H9 (cell line): ENCODE measurements at regions not wholly inside any gene's neighbourhood (a gene's known extent, or its start where the extent isn't known, plus 50 kb on each side); places are given as distances from the start of the nearest gene placed in this dataset.

Experiments
- DNase-seq: peaks from one replicate; pipeline ENCODE4 v3.0.0-alpha.2; 2017
- H2AFZ ChIP-seq: one replicate; pipeline ENCODE4 v1.6.1; 2013; ENCODE audit warnings: mild to moderate bottlenecking, low read length, control low read depth, moderate library complexity
- H2AK5ac ChIP-seq: 2 replicates; pipeline ENCODE4 v1.6.1; 2013; ENCODE audit warnings: low read length, control low read depth, mixed read lengths; ENCODE audit not compliant: insufficient read length
- H2BK120ac ChIP-seq: one replicate; pipeline ENCODE4 v1.6.1; 2013; ENCODE audit warnings: low read depth, mild to moderate bottlenecking, low read length, control low read depth, inconsistent platforms; ENCODE audit not compliant: poor library complexity, severe bottlenecking
- H2BK12ac ChIP-seq: 2 replicates; pipeline ENCODE4 v1.6.1; 2013; ENCODE audit warnings: low read length, control low read depth, mixed read lengths, low read depth; ENCODE audit not compliant: insufficient read length
- H2BK15ac ChIP-seq: 2 replicates; pipeline ENCODE4 v1.6.1; 2013; ENCODE audit warnings: low read depth, low read length, control low read depth
- H2BK20ac ChIP-seq: one replicate; pipeline ENCODE4 v1.6.1; 2013; ENCODE audit warnings: low read depth, mild to moderate bottlenecking, low read length, control low read depth, inconsistent platforms; ENCODE audit not compliant: poor library complexity, severe bottlenecking
- H2BK5ac ChIP-seq: 2 replicates; pipeline ENCODE4 v1.6.1; 2013; ENCODE audit warnings: low read length, control low read depth, mixed read lengths; ENCODE audit not compliant: insufficient read length
- H3K14ac ChIP-seq: 2 replicates; pipeline ENCODE4 v1.6.1; 2013; ENCODE audit warnings: low read length, control low read depth; ENCODE audit not compliant: insufficient read depth
- H3K18ac ChIP-seq: 2 replicates; pipeline ENCODE4 v1.6.1; 2013; ENCODE audit warnings: low read depth, mild to moderate bottlenecking, mixed read lengths, low read length, control low read depth; ENCODE audit not compliant: insufficient read length
- H3K23ac ChIP-seq: 2 replicates; pipeline ENCODE4 v1.6.1; 2013; ENCODE audit warnings: low read length, control low read depth, mixed read lengths, low read depth; ENCODE audit not compliant: insufficient read length
- H3K23me2 ChIP-seq: 2 replicates; pipeline ENCODE4 v1.6.1; 2013; ENCODE audit warnings: low read depth, mild to moderate bottlenecking, mixed read lengths, low read length, control low read depth; ENCODE audit not compliant: insufficient read length, poor library complexity, severe bottlenecking
- H3K27ac ChIP-seq: 2 replicates; pipeline ENCODE4 v1.5.1; 2013; ENCODE audit warnings: low read length, control low read depth, mixed read lengths, low read depth; ENCODE audit not compliant: insufficient read length
- H3K27me3 ChIP-seq: 2 replicates; pipeline ENCODE4 v1.6.1; 2013; ENCODE audit warnings: low read length, control low read depth, inconsistent platforms; ENCODE audit not compliant: insufficient read depth
- H3K4ac ChIP-seq: 2 replicates; pipeline ENCODE4 v1.6.1; 2013; ENCODE audit warnings: low read depth, mild to moderate bottlenecking, control low read depth, inconsistent platforms, low read length, moderate library complexity
- H3K4me1 ChIP-seq: 2 replicates; pipeline ENCODE4 v1.6.1; 2013; ENCODE audit warnings: low read length, control low read depth, inconsistent platforms; ENCODE audit not compliant: insufficient read depth
- H3K4me2 ChIP-seq: 2 replicates; pipeline ENCODE4 v1.6.1; 2013; ENCODE audit warnings: low read length, control low read depth, mixed read lengths; ENCODE audit not compliant: insufficient read length, insufficient read depth
- H3K56ac ChIP-seq: 2 replicates; pipeline ENCODE4 v1.6.1; 2013; ENCODE audit warnings: low read depth, mild to moderate bottlenecking, mixed read lengths, low read length, control low read depth; ENCODE audit not compliant: insufficient read length
- H3K79me1 ChIP-seq: 2 replicates; pipeline ENCODE4 v1.6.1; 2013; ENCODE audit warnings: low read depth, mild to moderate bottlenecking, moderate library complexity, low read length, control low read depth, inconsistent platforms; ENCODE audit not compliant: insufficient read depth, poor library complexity, severe bottlenecking
- H3K79me2 ChIP-seq: 2 replicates; pipeline ENCODE4 v1.6.1; 2013; ENCODE audit warnings: low read length, control low read depth, inconsistent platforms; ENCODE audit not compliant: insufficient read depth
- H3K9ac ChIP-seq: 2 replicates; pipeline ENCODE4 v1.6.1; 2013; ENCODE audit warnings: low read length, control low read depth, mixed read lengths; ENCODE audit not compliant: insufficient read length; ENCODE audit errors: extremely low read depth
- H3K9me3 ChIP-seq: one replicate; pipeline ENCODE4 v1.6.1; 2013; ENCODE audit warnings: low read depth, low read length, inconsistent platforms; ENCODE audit not compliant: control insufficient read depth
- H3T11ph ChIP-seq: one replicate; pipeline ENCODE4 v1.6.1; 2013; ENCODE audit warnings: mild to moderate bottlenecking, low read length, control low read depth, inconsistent platforms
- H4K20me1 ChIP-seq: one replicate; pipeline ENCODE4 v1.6.1; 2013; ENCODE audit not compliant: control insufficient read depth, insufficient read length, insufficient read depth
- H4K5ac ChIP-seq: 2 replicates; pipeline ENCODE4 v1.6.1; 2013; ENCODE audit warnings: low read depth, mild to moderate bottlenecking, mixed read lengths, low read length, control low read depth; ENCODE audit not compliant: insufficient read length
- H4K8ac ChIP-seq: replicated peaks from 2 replicates; pipeline ENCODE4 v1.6.1; 2013; ENCODE audit warnings: low read length, control low read depth, mixed read lengths, low read depth; ENCODE audit not compliant: insufficient read length
- H4K91ac ChIP-seq: 2 replicates; pipeline ENCODE4 v1.6.1; 2013; ENCODE audit warnings: low read depth, mild to moderate bottlenecking, moderate library complexity, mixed read lengths, low read length, control low read depth; ENCODE audit not compliant: insufficient read length
- H3K27ac Mint-ChIP-seq, 3 experiments: 2 replicates in 2 of 3; 3 replicates in 1 of 3; pipeline ENCODE4 v1.8.0; 2020 to 2021; ENCODE audit warnings: mixed read lengths in 3 of 3, mild to moderate bottlenecking in 1 of 3, moderate library complexity in 1 of 3
- H3K27me3 Mint-ChIP-seq: 2 replicates; pipeline ENCODE4 v1.8.0; 2021; ENCODE audit warnings: low read depth, mild to moderate bottlenecking, moderate library complexity, mixed read lengths
- H3K36me3 Mint-ChIP-seq, 3 experiments: 2 replicates in 2 of 3; 3 replicates in 1 of 3; pipeline ENCODE4 v1.8.0; 2020 to 2021; ENCODE audit warnings: low read depth in 3 of 3, mixed read lengths in 3 of 3; ENCODE audit not compliant: insufficient read depth in 1 of 3
- H3K4me1 Mint-ChIP-seq, 2 experiments: 2 replicates each; pipeline ENCODE4 v1.8.0; 2020; ENCODE audit warnings: mixed read lengths in 2 of 2
- H3K4me3 Mint-ChIP-seq, 2 experiments: 2 replicates in 1 of 2; 3 replicates in 1 of 2; pipeline ENCODE4 v1.8.0; 2020 to 2021; ENCODE audit warnings: mild to moderate bottlenecking in 2 of 2, mixed read lengths in 2 of 2, moderate library complexity in 1 of 2
- H3K9me3 Mint-ChIP-seq, 2 experiments: 2 replicates in 1 of 2; 3 replicates in 1 of 2; pipeline ENCODE4 v1.8.0; 2020; ENCODE audit warnings: mild to moderate bottlenecking in 2 of 2, mixed read lengths in 2 of 2, moderate library complexity in 1 of 2
- CTCF ChIP-seq: fragments of 200-600 bp; sonication (generic); conservative IDR thresholded peaks from 3 replicates; pipeline ENCODE4 v1.8.0; 2021; ENCODE audit warnings: antibody characterized with exemption, mild to moderate bottlenecking
- WGBS: extraction: QIAGEN DNeasy Blood & Tissue Kit; methylation state at CpG from one replicate; pipeline ENCODE4 v1.1.7; 2013; ENCODE audit warnings: missing lambda C conversion rate, low lambda C conversion rate, mixed read lengths; ENCODE audit not compliant: insufficient read length; ENCODE audit errors: extremely low coverage; 5-methylcytosine and 5-hydroxymethylcytosine counted together

GRCh38 chr9:25025156-25025555, 479.5 kb upstream of the IZUMO3 start:
- Histone ChIP-seq H3K9ac (no peak overlapping the region), H3K14ac (no peak overlapping the region), H2AFZ (no peak overlapping the region), H2BK15ac (no peak overlapping the region), H3K27me3 (no peaks in the 10 kb centered on the region), H2BK12ac (no peak overlapping the region), H4K20me1 (no peaks in the 10 kb centered on the region), H3K4me1 (no peaks in the 10 kb centered on the region), H3K23me2 (no peaks in the 10 kb centered on the region), H2BK120ac (no peak overlapping the region), H3K56ac (no peak overlapping the region), H4K5ac (no peak overlapping the region), H3K4me2 (no peak overlapping the region), H3K23ac (no peak overlapping the region), H3T11ph (no peak overlapping the region), H3K27ac (no peak overlapping the region), H2BK5ac (no peak overlapping the region), H4K91ac (no peak overlapping the region), H3K9me3 (no peaks in the 10 kb centered on the region), H2BK20ac (no peak overlapping the region), H3K4ac (no peak overlapping the region), H3K18ac (no peak overlapping the region), H2AK5ac (no peak overlapping the region), H3K79me1 (no peaks in the 10 kb centered on the region), H3K79me2 (no peaks in the 10 kb centered on the region), H4K8ac (no peak overlapping the region)
- no peak for DNase-seq
- no CpG with 5 or more reads among the region's 5 CpGs for WGBS
- TF ChIP-seq CTCF, result no peak
- H3K36me3 Mint-ChIP-seq, result peaks cover 2 to 17% (median 5%) of the 10 kb centered on the region in 3 experiments; a peak in 4 of 7 replicates
- H3K27me3 Mint-ChIP-seq, result no peaks in the 10 kb centered on the region; the same call in 1 of the 2 replicates
- H3K4me3 Mint-ChIP-seq, result no peak overlapping the region
- H3K9me3 Mint-ChIP-seq, result peaks cover 8 to 13% of the 10 kb centered on the region in 2 experiments
- no peak overlapping the region for H3K27ac Mint-ChIP-seq
- no peaks in the 10 kb centered on the region; a peak in 2 of 4 replicates for H3K4me1 Mint-ChIP-seq
